Superior temporal gyrus (tissue), 1 donor: ENCODE measurements at regions not wholly inside any gene's neighbourhood (a gene's known extent, or its start where the extent isn't known, plus 50 kb on each side); places are given as distances from the start of the nearest gene placed in this dataset.

Source experiments
- DNase-seq: peaks from one replicate; pipeline ENCODE4 v3.0.0-alpha.2; 2016; ENCODE audit errors: extremely low spot score

GRCh38 chr12:132407451-132407961 lies 78.1 kb upstream of the GALNT9 start:
- no peak for DNase-seq

GRCh38 chr12:132406493-132407450 lies 77.4 kb upstream of the GALNT9 start:
- no peak for DNase-seq

- no peak for DNase-seq
These were observed 76.4 kb upstream of the GALNT9 start for GRCh38 chr12:132405742-132406251.

- DNase-seq, result no peak
These were observed 75.8 kb upstream of the GALNT9 start for GRCh38 chr12:132404951-132405741.

DNA sequence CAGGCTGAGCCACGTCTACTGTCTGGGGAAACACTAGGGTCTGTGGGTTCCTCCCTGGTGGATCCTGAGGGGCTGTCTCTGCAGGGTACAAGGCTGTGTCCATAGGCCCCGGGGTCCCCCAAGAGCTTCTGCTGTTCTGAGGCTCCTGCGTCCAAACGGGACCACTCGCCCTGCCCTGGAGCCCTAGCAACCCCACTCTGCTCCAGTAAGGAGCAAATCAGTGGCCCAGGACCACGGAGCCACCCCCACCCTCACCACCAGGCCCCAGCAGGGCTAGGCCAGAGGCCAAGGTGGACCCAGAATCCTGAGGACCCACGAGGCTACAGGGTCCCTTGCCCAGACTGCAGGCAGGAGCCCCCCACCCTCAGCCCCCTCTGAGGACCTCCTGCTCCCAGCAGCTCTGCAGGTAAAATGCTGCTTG lies 75.1 kb upstream of the GALNT9 start:
- DNase-seq, result no peak

GRCh38 chr12:132403636-132404434 lies 74.4 kb upstream of the GALNT9 start:
- no peak for DNase-seq

DNA sequence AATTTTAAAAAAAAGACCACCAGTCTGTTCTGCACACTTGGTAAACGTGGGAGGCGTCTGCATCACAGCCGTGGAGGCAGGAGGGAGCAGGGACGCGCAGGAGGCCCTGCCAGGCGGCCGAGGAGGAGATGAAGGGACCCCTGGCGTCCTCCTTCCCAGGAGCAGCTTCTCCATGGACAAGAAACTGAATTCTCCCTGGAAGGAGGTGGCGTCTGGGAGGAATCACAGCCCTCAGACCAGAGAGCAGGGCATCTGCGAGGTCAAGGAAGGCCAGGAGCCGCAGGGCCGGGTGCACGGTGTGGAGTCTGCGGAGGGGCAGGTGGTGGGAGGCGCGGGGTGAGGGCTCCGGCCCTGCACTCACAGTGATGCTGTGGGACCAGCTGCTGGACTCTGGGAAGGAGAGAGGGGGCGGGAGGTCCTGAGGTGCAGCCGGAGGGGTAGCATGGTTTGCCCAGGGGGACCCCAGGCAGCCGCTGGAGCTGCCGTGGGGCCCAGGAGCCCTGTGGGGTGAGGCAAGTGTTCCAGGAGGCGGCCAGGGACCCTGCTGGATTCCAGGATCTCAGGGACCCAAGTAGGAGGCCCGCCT lies 73.5 kb upstream of the GALNT9 start:
- no peak for DNase-seq

DNA sequence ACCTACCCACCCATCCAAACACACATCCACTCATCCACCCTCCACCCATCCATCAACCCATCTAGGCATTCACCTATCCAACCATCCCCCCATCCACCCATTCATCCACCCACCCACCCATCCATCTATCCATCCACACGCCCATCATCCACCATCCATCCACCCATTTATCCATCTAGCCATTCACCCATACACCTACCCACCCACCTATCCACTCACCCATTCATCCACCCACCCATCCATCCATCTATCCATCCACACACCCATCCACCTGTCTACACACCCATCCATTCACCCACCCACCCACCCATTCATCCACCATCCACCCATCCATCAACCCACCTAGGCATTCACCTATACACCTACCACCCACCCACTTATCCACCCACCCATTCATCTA lies 72.6 kb upstream of the GALNT9 start:
- no peak for DNase-seq

- DNase-seq, result no peak
These were observed 70.7 kb upstream of the GALNT9 start for GRCh38 chr12:132400011-132400641.

DNA sequence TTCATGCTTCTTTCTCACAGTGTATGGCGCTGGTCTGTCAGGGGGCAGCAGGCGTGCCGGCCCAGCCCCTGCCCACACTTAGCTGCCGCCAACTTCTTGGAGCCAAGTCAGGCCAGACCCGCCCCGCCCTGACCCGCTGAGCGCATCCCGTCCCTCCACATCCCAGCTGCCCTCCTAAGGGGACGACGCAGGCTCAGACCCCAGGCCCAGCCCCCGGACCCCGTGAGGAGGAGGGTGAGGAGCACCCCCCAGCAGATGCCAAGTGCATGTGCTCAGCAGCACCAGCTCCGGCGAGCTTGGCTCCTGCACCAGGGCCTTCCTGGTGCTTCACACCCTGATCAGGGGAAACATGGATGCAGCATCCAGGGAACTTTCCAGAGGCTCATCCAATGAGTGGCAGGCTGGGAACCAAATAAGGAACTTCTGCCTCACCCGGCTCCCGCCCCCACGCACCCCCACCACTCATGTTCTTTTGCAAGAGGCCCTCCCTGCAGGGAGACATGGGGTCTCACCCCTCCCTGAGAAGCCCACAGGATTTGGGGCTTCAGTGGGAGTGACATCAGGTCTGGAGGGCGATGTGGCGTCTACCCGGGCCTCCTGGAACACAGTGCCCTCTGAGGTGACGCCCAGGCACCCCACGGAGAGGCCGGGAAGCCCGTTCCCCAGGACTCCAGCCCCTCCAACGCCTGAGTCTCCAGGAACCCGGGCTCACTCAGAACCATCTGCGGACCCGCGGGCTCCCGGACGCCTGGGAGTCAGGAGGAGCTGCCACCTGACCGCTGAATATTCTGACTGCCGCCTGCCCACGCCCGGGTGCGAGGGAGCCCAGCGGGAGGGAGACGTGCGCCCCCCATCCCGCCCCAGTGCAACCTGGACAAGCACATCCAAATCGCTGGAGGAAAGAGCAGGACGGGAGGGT lies 70.0 kb upstream of the GALNT9 start:
- no peak for DNase-seq

GRCh38 chr12:132398386-132398991 lies 69.1 kb upstream of the GALNT9 start:
- no peak for DNase-seq

DNA sequence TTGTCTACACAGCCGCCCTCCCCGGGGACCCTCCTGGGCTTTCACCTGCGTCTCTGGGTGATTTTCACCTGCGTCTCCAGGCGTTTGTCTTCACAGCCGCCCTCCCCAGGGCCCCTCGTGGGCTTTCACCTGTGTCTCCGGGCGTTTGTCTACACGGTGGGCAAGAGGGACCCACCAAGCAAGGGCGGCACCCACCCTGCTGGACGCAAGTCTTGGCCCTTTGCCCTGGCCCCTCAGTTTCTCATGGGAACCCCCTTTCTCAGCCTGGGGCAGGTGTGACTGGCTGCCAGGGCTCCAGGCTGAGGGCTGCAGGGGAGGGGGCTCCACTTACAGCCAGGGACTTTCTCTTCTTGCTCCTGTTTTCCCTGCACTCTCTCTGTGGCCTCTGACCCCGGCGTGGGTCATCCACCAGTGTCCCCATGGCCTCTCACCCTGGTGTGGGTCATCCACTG lies 68.6 kb upstream of the GALNT9 start:
- no peak for DNase-seq

DNA sequence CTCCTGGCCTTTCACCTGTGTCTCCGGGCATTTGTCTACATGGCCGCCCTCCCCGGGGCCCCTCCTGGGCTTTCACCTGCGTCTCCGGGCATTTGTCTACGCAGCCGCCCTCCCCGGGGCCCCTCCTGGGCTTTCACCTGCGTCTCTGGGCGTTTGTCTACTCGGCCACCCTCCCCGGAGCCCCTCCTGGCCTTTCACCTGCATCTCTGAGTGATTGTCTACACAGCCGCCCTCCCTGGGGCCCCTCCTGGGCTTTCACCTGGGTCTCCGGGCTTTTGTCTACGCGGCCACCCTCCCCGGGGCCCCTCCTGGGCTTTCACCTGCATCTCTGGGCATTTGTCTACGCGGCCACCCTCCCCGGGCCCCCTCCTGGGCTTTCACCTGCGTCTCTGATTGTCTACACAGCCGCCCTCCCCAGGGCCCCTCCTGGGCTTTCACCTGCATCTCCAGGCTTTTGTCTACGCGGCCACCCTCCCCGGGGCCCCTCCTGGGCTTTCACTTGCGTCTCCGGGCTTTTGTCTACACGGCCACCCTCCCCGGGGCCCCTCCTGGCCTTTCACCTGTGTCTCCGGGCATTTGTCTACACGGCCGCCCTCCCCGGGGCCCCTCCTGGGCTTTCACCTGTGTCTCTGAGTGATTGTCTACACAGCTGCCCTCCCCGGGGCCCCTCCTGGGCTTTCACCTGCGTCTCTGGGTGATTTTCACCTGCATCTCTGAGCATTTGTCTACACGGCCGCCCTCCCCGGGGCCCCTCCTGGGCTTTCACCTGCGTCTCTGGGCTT lies 68.0 kb upstream of the GALNT9 start:
- no peak for DNase-seq

- DNase-seq, result no peak
These were observed 67.3 kb upstream of the GALNT9 start for GRCh38 chr12:132396657-132397056.

- DNase-seq, result no peak
These were observed 66.5 kb upstream of the GALNT9 start for GRCh38 chr12:132395908-132396305.

GRCh38 chr12:132395192-132395907 lies 66.0 kb upstream of the GALNT9 start:
- no peak for DNase-seq
